ENCODE measurements at regions not wholly inside any gene's neighbourhood (a gene's known extent, or its start where the extent isn't known, plus 50 kb on each side); places are given as distances from the start of the nearest gene placed in this dataset.
"Not testable (repeated sequence)": the region's sequence is repeated elsewhere in the genome, so short reads cannot be mapped to it uniquely, and the experiment has no call there.

GRCh38 chr18:57915248-57915647 lies 112.1 kb upstream of the ATP8B1 start:
- DNase-seq, result peak; percentile 23

DNA sequence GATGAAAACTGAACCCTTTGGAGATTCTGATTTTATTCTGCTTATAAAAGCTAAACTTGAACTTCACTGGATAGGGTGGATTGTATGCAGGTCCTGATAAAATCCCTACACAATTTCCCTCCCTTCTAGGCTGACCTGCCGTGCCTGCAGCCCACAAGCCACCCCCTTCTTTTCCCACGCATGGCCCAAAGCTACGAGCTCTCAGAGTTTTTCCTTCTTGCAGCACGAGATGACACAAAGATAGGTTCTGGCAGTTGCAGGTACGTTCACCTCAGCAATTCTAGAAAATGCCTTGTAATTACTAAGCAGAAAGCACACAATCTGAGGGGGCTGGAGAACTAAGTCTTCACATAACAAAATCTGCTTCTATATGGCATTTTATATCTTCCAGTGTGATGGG lies 110.6 kb upstream of the ATP8B1 start:
- no peak for DNase-seq

DNA sequence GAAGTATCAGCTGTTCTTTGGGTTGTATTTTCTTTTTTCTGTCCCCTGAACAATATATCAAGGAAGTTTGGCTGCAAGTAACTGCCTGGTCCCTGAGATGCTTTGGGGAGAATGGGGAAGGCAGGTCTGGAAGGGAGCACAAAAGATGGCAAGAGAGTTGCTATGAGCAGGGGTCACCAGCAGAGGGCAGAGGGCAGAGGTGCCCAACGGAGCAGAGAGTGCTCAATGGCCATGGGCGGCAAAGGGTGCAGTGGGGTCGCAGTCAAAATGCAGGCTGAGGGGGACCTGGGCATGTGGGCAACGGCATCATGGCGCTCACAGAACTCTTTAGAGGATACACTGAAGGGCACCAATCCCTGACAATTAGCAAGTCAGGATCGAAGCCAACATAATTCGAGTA lies 107.7 kb upstream of the ATP8B1 start:
- DNase-seq, result no peak

DNA sequence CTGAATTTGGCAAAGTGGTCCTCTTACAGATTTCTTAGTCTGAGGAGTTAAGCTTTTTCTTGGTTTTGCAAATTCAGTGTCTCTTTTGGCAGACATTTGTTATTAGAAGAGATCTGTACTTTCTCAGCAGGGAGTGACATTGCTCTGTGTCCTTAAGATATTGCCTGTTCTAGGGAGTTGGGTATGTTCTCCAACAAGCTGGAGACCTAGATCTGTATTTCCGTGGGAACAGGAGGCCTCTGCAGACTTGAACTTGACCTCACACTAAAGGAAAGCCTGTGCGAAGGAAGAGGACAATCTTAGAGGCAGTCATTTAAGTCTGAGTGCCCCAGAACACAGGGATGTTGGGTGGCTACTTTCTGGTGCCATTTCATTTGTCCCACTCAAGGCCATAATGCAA lies 107.0 kb upstream of the ATP8B1 start:
- no peak for DNase-seq

DNA sequence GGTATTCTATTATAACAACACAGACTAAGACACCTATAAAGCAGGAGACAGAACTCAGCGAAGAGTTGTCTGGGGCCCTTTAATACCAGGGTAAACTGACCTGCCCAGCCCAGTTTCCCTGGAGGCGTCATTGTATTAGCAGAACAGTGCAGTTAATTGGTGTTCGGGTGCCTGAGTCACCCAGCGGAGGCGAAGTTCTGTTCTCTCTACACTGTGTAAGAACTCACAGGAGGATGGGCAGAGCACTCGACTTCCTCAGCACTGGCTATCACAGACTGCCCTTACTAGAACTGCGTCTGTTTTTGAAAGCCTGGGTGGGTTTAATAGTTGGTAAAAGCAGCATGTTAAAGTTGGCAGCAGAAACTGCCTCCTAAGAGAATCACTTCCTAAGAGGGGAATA lies 106.5 kb upstream of the ATP8B1 start:
- DNase-seq, result no peak

DNA sequence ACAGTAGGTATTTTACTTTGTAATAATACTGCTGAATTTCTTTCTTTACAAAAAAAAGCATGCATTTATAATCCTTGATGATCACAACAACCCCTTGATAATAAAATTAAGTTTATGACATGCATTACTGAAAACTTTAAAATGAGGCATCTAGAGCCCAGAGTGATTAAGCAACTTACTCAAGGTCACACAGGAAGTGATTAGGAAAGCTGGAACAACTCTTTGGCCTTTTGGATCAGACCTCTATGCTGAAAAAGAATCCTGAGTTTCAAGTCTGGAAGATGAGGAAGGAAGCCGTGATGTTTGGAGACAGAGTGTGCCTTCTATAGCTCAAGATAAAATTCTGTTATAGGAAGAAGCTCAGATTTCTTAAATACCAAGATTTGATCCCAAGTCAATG lies 105.0 kb upstream of the ATP8B1 start:
- no peak for DNase-seq

GRCh38 chr18:57907550-57907949 lies 104.4 kb upstream of the ATP8B1 start:
- DNase-seq, result no peak

DNA sequence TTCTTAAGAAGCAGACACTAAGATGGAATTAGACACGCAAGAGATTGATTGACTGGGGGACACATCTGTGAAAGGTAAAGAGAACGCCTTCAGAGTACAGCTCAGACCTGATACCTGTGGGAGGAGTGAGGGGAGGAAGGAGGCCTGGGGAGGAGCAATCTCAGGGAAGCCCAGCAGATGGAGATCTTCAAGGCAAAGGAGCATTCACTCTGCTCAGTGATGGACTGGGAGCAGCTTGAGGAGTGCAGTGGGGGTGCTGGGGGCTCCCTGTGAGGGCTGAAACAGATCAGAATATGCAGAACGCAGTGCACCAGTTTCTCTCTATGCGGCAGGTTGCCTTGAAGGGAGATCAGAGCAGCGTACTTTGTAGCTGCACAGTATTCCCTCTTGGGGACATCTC lies 103.7 kb upstream of the ATP8B1 start:
- DNase-seq, result no peak

- no peak for DNase-seq
Observed at GRCh38 chr18:57904535-57904934, 101.4 kb upstream of the ATP8B1 start.

DNA sequence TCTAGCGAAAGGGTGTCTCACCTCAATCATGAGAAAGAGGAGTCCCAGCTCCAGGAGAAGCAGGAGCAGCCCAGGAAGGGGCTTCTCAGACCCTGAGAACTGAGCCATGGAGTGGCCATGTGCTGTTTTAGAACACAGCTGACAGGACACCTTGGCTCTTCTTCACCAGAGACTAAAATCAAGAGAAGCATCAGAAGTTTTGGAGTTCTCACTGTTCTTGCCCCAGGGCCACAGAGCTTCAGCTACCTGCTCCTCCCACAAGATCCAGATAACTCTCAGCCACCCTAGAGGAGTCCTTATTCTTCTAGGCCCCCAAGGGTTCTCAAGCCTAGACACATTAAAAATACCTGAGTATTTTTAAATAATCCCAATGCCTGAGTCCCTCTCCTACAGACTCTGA lies 99.6 kb upstream of the ATP8B1 start:
- no peak for DNase-seq

DNA sequence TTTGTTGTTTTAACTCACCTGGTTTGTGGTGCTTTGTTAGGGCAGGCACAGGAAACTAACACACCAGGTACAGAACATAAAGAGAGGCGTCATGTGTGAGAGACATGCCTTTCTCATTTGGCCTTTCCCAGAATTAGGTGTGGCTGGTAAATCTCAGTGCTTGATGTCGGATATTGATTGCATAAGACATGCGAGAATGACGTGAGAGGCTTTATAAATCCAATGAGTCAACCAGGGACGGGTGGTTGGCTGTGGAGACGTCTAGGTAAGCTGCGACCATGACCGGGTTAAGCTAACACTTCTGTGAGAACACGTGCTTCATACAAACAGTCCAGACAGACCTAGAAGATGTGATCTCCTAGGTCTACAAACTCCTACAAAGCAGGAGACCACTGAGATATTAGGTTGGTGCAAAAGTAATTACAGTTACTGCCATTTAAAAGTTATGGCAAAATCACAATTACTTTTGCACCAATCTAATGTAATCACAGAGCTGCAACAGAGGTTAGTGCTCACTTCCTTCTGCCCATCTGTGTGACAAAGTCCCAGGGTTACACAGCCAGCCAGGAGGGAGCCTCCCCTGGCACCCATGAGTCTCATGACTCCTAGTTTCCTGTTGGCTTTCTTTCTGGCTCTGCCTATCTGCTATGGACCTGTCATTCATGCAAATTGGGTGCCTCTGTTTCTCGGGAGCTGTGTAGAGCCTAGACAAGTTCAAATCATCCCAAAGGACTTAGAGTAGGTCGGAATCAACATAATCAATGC lies 98.9 kb upstream of the ATP8B1 start:
- DNase-seq, result no peak

DNA sequence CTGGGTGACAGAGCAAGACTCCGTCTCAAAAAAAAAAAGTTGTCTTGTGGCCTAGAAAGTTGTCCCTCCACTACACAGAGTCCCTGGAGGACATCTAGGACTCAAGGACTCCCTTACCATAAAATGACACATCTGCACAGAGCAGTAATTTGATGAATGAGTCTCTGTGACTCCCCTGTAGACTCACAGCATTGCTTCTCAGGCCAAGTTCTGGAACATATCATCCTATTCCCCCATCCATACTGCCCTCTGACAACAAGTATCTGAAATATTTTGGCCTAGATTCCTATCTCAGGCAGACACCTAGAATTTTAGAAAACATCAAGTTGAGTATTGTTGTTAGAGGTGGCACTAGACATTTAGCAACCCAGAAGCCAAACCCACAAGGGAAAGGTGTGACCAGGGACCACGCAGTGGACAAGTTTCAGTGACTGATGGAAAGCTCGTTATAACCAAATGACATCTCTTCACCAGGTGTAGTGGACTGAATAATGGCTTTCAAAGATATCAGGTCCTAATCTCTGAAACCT lies 97.9 kb upstream of the ATP8B1 start:
- no peak for DNase-seq

DNA sequence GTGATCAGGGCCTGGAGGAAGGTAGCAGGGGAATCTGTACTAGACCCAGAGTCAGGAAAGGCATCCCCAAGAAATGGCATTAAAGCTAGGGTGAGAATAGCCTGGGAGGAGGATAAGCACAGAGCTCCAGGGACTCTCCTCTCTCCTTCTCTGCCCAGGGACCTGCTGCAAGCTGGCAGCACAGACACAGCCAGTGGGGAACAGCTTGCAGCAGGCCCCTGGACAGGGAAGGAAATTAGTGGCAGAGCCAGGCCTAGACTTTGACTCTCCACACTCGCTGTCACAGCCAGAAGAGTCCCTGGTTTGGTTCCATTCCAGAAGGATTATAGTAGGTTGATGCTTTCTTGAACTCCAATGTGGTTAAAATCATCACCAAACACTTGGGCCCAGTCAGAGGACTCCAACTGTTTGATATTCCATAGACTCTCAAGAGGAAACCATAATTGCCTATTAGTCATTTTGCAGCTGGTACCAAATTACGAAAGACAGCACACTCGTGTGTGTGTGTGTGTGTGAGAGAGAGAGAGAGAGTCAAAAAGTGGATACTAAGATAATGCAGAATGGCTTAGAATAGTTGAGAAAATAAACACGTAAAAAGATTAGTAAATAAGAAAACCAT lies 95.5 kb upstream of the ATP8B1 start:
- DNase-seq, result peak; percentile 51

- no peak for DNase-seq
Observed at GRCh38 chr18:57895182-57895581, 92.1 kb upstream of the ATP8B1 start.

DNA sequence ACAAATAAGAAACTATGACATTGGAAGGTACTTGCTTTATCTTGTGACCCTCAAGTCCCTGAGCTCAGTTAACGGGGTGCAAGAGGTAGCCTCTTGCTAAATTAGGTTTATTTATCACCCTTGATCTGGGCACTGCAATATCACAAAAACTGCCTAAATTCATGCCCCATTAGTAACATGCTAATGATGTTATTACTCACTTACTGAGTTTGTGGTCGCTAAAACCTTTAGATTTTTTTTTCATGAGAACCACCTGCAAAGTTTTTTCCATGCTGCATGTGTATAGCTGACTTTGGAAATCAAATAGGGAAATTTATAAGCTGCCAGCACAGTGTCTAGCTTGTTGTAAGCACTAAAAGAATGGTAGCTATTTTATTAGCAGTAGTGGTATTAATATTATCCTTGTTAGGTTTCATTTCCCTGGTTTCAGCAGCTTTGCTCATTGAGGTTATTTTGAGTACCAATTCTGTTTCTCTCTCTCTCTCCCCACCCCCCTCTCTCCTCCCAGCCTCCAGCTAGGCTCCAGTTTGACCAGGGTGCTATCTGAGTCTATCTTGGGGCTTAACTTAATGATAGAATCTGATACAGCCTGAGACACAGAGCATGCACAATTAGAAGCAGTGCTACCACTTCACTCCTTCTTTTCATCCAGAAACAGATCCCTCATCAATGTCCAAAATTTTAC lies 88.7 kb upstream of the ATP8B1 start:
- DNase-seq, result no peak

GRCh38 chr18:57890266-57890665 lies 87.2 kb upstream of the ATP8B1 start:
- no peak for DNase-seq

DNA sequence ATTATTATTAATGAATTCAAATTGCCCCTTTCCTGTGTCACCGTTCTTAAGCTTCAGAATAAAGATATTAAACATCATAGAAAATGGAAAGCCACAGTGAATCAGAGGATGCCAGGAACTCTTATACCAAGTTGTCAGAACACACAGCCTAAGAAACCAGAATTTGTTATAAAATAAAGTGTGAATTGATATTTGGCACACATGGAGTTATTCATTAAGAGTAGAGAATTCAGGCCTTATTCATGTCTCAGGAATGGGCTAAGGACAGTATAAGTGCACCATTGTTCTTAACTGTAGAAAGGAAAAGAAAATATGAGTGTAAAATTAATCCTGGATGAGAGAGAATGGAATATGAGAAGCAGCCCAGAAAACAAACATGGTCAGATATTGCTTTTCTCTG lies 86.7 kb upstream of the ATP8B1 start:
- no peak for DNase-seq

DNA sequence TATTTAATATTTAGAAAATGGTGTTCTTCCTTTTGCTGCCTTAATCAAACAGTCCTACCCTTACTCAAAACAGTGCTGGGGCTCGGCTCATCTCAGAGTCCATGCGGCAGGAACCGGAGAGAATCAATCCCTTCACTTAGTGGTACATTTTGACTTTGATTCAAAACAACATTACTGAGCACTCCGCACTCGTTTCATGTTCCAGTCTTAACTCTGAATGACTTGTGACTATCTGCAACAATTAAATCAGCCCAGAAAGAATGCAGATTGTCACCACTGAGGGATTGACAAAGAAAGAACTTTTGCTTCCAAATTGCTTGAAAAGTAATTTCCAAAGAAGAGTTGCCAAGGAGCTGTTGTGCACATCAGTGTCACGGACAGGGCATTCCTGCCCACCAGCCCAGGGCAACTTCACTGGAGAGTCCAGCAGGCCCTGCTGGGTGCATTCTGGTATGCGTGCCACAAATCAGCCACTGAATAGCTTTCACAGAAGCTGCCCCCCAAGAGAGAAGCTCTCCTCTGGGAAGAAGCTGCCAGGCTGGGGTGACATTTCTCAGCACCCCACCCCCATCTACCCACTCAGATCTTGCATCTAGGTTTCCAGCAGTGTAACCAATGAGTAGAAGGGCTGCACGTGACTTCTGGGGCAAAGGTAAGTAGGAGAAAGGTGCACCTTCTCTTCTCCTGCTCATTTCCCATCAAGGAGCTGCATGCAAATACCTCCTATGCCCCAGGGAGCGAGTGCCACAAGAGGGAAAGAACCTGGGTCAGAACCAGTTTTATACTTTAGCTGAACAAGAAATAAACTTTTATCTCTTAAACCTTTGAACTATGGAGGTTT lies 84.6 kb upstream of the ATP8B1 start:
- DNase-seq, result no peak

DNA sequence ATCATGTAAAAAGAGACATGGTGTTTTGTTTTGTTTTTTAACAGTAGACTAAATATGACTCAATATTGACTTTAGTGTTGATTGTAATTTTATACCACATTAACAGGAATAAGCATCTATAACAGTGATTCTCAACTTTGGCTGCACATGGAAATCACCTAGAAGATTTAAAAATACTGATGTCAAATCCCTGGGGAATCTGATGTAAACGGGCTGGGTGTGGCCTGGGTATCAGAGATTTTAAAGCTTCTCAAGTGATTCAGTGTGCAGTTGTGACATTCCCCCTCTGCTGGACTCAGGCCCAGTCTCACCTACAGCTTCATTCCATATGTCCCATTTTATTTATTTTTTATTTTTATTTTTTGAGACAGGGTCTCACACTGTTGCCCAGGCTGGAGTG lies 82.8 kb upstream of the ATP8B1 start:
- DNase-seq, result no peak

GRCh38 chr18:57882465-57882864 lies 79.3 kb upstream of the ATP8B1 start:
- DNase-seq, result no peak

DNA sequence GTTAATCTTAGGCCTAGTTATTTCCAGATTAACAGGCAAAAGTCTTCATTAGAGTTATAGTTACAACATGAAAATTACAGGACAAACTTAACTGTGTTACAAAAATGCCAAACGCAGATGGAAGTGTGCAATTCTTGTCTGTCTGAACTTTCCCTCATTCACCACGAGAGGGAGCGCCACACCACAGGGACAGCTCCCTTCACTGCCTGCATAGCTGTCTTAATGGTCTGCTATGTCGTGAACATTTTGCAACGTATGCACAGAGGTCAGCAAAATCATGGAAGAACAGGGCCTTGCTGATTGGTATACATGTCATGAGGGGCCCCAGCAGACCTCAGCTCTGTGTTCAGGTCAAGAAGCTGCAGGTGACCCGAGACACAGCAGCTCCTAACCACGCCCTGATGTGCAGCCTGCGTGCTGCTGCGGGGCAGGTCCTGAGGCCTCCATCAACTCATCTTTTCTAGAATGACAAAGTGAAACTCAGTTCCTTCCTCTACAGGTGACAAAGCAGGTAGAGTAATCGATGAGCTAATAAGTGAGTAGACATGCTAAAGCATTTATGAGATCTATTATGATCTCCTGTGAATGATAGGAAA lies 78.8 kb upstream of the ATP8B1 start:
- peak; percentile 75 for DNase-seq

GRCh38 chr18:57879924-57880323 lies 76.8 kb upstream of the ATP8B1 start:
- not testable (repeated sequence) for DNase-seq

GRCh38 chr18:57869221-57869620 lies 66.1 kb upstream of the ATP8B1 start:
- DNase-seq, result no peak
